ENCODE measurements at regions not wholly inside any gene's neighbourhood (a gene's known extent, or its start where the extent isn't known, plus 50 kb on each side); places are given as distances from the start of the nearest gene placed in this dataset.

DNA sequence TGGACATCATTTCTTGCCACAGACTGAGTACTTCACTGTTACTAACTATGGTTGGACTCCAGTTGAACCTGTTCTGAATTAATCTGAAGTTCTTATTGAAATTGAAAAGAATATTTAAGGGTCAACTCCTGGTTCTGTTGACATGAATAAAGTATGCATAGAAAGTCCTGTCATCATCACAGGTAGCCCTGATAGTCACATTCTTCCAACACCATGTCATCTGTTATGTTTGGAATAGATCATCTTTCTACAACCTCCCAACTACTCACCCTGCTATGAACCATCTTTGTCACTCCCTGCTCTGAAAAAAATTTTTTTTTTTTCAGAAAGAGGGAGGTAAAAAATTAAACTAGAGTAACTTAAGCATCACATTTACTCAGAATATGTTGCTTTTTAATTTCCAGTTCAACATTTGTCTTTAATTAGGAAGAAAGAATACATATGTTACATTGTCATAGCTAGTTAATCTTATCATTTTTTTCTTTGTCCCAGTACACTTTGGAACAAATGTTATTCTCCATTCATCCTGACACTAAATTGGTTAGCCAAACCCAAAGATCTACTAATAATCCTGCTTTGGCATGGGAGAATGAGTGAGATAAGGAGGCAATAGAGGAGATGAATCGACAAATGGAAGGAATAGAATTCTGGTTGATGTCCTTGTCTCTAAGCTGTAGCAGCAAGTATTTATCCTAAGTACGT, 775.1 kb upstream of the NRSN1 start:
- TF ChIP-seq POLR2AphosphoS5 (IDR thresholded peaks at IDR 0.05) (no peak), POLR2A (IDR thresholded peaks at IDR 0.05) (no peak), EP300 (IDR thresholded peaks at IDR 0.05) (no peak)
- TF ChIP-seq, protein P1, sequence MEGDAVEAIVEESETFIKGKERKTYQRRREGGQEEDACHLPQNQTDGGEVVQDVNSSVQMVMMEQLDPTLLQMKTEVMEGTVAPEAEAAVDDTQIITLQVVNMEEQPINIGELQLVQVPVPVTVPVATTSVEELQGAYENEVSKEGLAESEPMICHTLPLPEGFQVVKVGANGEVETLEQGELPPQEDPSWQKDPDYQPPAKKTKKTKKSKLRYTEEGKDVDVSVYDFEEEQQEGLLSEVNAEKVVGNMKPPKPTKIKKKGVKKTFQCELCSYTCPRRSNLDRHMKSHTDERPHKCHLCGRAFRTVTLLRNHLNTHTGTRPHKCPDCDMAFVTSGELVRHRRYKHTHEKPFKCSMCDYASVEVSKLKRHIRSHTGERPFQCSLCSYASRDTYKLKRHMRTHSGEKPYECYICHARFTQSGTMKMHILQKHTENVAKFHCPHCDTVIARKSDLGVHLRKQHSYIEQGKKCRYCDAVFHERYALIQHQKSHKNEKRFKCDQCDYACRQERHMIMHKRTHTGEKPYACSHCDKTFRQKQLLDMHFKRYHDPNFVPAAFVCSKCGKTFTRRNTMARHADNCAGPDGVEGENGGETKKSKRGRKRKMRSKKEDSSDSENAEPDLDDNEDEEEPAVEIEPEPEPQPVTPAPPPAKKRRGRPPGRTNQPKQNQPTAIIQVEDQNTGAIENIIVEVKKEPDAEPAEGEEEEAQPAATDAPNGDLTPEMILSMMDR (IDR thresholded peaks at IDR 0.05): no peak
